ENCODE measurements at regions not wholly inside any gene's neighbourhood (a gene's known extent, or its start where the extent isn't known, plus 50 kb on each side); places are given as distances from the start of the nearest gene placed in this dataset.
A peak's percentile ranks its signal among the peaks of the same experiment; 100 is the strongest.
"Not testable (repeated sequence)": the region's sequence is repeated elsewhere in the genome, so short reads cannot be mapped to it uniquely, and the experiment has no call there.

DNA sequence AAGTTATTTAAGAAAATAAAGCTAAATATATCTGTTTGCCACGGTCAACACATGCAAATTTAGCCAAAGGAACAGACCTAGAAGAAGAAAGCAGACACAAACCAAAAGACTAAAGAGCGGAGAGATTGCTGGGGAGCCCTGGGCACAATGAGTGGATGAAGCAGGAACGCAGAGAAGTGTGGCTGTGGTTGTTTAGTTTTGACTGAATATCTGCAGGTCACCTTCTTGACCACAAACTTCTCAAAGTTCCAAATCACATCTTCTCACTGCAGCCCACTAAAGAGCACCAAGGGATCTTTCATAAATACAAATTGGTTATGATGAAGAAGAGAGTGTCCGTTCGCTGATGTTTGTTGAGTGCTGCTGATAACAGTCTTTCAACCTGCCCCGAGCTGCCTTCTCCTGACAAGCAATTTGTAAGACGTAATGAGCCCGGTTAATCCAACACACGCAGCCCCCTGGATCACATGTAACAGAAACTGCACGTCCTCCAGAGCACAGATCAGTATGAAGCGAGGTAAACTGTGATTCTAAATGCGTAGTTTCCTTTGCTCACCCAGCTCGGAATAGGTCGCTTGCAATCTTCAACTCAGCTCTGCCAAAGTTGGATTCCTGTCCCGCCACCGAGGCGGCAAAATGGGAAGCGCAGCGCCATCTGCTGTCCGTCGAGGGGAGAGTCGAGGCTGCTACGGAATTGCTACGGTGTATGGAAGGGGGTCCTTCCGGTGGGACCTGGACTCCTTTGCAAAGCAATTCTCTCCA, 120.8 kb downstream of the GXYLT1 start:
- no peaks in the 10 kb centered on the region for H3K4me1 ChIP-seq (ENCODE audit: insufficient read depth, low read length)
- peak overlapping the region; percentile 84 for H3K4me2 ChIP-seq (ENCODE audit: low read length)
- no TSS peak for BruUV-seq (replicated peaks)
- H3F3A ChIP-seq (ENCODE audit: low read length, unreplicated experiment), result no peaks in the 10 kb centered on the region
- TF ChIP-seq EZH2 (IDR thresholded peaks at IDR 0.05; ENCODE audit: low read length, unreplicated experiment) (no peak), EZH2phosphoT487 (IDR thresholded peaks at IDR 0.05; ENCODE audit: borderline replicate concordance, low read length) (no peak)
- TF ChIP-seq, protein P1, sequence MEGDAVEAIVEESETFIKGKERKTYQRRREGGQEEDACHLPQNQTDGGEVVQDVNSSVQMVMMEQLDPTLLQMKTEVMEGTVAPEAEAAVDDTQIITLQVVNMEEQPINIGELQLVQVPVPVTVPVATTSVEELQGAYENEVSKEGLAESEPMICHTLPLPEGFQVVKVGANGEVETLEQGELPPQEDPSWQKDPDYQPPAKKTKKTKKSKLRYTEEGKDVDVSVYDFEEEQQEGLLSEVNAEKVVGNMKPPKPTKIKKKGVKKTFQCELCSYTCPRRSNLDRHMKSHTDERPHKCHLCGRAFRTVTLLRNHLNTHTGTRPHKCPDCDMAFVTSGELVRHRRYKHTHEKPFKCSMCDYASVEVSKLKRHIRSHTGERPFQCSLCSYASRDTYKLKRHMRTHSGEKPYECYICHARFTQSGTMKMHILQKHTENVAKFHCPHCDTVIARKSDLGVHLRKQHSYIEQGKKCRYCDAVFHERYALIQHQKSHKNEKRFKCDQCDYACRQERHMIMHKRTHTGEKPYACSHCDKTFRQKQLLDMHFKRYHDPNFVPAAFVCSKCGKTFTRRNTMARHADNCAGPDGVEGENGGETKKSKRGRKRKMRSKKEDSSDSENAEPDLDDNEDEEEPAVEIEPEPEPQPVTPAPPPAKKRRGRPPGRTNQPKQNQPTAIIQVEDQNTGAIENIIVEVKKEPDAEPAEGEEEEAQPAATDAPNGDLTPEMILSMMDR (conservative IDR thresholded peaks at IDR 0.05; ENCODE audit: low read depth, low read length), result peak; percentile 97
- no peaks in the 10 kb centered on the region for H3K9me2 ChIP-seq (replicated peaks; ENCODE audit: low read length)
- H2AFZ ChIP-seq (ENCODE audit: low read length), result peak overlapping the region; percentile 87
- H3K9me3 ChIP-seq (ENCODE audit: low read length), result no peaks in the 10 kb centered on the region
- peak; percentile 81 for DNase-seq
- no peak overlapping the region for H3K9ac ChIP-seq (ENCODE audit: low read length)
- ChIA-PET CTCF (interaction anchor here (0.6 to 1.2 kb wide), 5 partner anchors 24 to 1180 kb away, joined by 3 to 11 read pairs (median 4); no protein-coding TSS in a partner anchor), POLR2A (ENCODE audit: unreplicated experiment) (interaction anchor here (0.6 kb wide), 1 partner anchor 802 kb away, joined by 4 read pairs; no protein-coding TSS in a partner anchor)
- no peak overlapping the region for H3K27ac ChIP-seq (ENCODE audit: low read length)
- H3K79me2 ChIP-seq (ENCODE audit: low read length), result no peaks in the 10 kb centered on the region
- no peaks in the 10 kb centered on the region for H3K36me3 ChIP-seq (ENCODE audit: low read depth, low read length)
- peak; percentile 95 for ATAC-seq
- intact Hi-C loops (cut with micrococcal nuclease), result loop anchor here (1.0 to 10.0 kb wide), 6 partner anchors 81 to 1078 kb away; no protein-coding TSS in a partner anchor
- no peaks in the 10 kb centered on the region for H4K20me1 ChIP-seq (ENCODE audit: low read length)
- H3K4me3 ChIP-seq (ENCODE audit: low read length), result peak overlapping the region; percentile 61
- H3K27me3 ChIP-seq (ENCODE audit: low read length), result no peaks in the 10 kb centered on the region

DNA sequence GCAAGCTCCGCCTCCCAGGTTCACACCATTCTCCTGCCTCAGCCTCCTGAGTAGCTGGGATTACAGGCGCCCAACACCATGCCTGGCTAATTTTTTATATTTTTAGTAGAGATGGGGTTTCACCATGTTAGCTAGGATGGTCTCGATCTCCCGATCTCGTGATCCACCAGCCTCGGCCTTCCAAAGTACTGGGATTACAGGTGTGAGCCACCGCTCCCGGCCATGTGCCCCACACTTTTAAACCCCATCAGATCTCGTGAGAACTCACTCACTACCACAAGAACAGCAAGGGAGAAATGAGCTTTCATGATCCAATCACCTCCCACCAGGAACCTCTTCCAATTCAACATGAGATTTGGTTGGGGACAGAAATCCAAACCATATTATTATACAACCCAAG, 122.7 kb downstream of the GXYLT1 start:
- H3K79me2 ChIP-seq (ENCODE audit: low read length); ATAC-seq; H3K4me1 ChIP-seq (ENCODE audit: insufficient read depth, low read length); H2AFZ ChIP-seq (ENCODE audit: low read length); H3K4me2 ChIP-seq (ENCODE audit: low read length); POLR2A ChIA-PET (ENCODE audit: unreplicated experiment); H3F3A ChIP-seq (ENCODE audit: low read length, unreplicated experiment); H3K4me3 ChIP-seq (ENCODE audit: low read length); H3K9me2 ChIP-seq (replicated peaks; ENCODE audit: low read length); H3K9ac ChIP-seq (ENCODE audit: low read length); H3K27ac ChIP-seq (ENCODE audit: low read length); DNase-seq; H3K27me3 ChIP-seq (ENCODE audit: low read length); H4K20me1 ChIP-seq (ENCODE audit: low read length); CTCF ChIA-PET; H3K36me3 ChIP-seq (ENCODE audit: low read depth, low read length); BruUV-seq (replicated peaks); H3K9me3 ChIP-seq (ENCODE audit: low read length): not testable (repeated sequence)
- intact Hi-C loops (cut with micrococcal nuclease), result loop anchor here (5.0 to 10.0 kb wide), 3 partner anchors 83 to 830 kb away; no protein-coding TSS in a partner anchor

DNA sequence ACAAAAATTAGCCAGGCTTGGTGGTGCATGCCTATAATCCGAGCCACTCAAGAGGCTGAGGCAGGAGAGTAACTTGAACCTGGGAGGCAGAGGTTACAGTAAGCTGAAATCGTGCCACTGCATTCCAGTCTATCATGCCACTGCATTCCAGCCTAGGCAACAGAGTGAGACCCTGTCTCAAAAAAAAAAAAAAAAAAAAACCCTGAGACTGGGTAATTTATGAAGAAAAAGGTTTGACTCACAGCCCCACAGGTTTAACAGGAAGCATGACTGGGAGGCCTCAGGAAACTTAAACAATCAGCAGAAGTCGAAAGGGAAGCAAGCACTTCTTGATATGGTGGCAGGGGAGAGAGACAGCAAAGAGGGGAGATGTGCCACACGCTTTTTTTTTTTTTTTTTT, 123.2 kb downstream of the GXYLT1 start:
- ChIA-PET POLR2A (ENCODE audit: unreplicated experiment) (no interaction called here), CTCF (no interaction called here)
- Histone ChIP-seq H3K27me3 (ENCODE audit: low read length) (peaks cover 9% of the 10 kb centered on the region), H3K4me1 (ENCODE audit: insufficient read depth, low read length) (no peaks in the 10 kb centered on the region), H3K9me2 (replicated peaks; ENCODE audit: low read length) (no peaks in the 10 kb centered on the region), H4K20me1 (ENCODE audit: low read length) (no peaks in the 10 kb centered on the region), H3K4me3 (ENCODE audit: low read length) (no peak overlapping the region), H3K79me2 (ENCODE audit: low read length) (no peaks in the 10 kb centered on the region), H3K27ac (ENCODE audit: low read length) (no peak overlapping the region), H3F3A (ENCODE audit: low read length, unreplicated experiment) (no peaks in the 10 kb centered on the region), H3K4me2 (ENCODE audit: low read length) (no peak overlapping the region), H3K36me3 (ENCODE audit: low read depth, low read length) (no peaks in the 10 kb centered on the region), H3K9me3 (ENCODE audit: low read length) (no peaks in the 10 kb centered on the region), H2AFZ (ENCODE audit: low read length) (no peak overlapping the region), H3K9ac (ENCODE audit: low read length) (no peak overlapping the region)
- no peak for ATAC-seq
- no TSS peak for BruUV-seq (replicated peaks)
- TF ChIP-seq EZH2 (IDR thresholded peaks at IDR 0.05; ENCODE audit: low read length, unreplicated experiment) (no peak), EZH2phosphoT487 (IDR thresholded peaks at IDR 0.05; ENCODE audit: borderline replicate concordance, low read length) (no peak)
- TF ChIP-seq, protein P1 (conservative IDR thresholded peaks at IDR 0.05; ENCODE audit: low read depth, low read length), result no peak
- intact Hi-C loops (cut with micrococcal nuclease), result loop anchor here (5.0 to 10.0 kb wide), 3 partner anchors 83 to 829 kb away; no protein-coding TSS in a partner anchor
- no peak for DNase-seq

Measured in PC-3 (cell line).